Activated gamma-delta T cell (primary cell): ENCODE measurements at regions not wholly inside any gene's neighbourhood (a gene's known extent, or its start where the extent isn't known, plus 50 kb on each side); places are given as distances from the start of the nearest gene placed in this dataset.

Source experiments
- DNase-seq: peaks from one replicate; lab custom pipeline; 2025; lab: John Stamatoyannopoulos, UW

- no peak for DNase-seq
These were observed 105.5 kb upstream of the CPLX2 start for GRCh38 chr5:175765858-175766257.

DNA sequence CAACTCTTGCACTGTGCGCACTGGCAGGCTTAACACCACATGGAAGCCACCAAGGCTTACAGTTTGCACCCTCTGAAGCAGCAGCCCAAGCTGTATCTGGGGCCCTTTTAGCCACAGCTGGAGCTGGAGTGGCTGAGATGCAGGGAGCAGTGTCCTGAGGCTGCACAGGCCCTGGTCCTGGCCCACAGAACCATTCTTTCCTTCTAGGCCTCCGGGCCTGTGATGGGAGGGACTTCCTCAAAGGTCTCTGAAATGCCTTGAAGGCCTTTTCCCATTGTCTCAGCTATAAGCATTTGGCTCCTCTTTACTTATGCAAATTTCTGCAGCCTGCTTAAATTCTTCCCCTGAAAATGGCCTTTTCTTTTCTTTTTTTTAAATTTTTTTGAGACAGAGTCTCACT, 104.4 kb upstream of the CPLX2 start:
- no peak for DNase-seq

DNA sequence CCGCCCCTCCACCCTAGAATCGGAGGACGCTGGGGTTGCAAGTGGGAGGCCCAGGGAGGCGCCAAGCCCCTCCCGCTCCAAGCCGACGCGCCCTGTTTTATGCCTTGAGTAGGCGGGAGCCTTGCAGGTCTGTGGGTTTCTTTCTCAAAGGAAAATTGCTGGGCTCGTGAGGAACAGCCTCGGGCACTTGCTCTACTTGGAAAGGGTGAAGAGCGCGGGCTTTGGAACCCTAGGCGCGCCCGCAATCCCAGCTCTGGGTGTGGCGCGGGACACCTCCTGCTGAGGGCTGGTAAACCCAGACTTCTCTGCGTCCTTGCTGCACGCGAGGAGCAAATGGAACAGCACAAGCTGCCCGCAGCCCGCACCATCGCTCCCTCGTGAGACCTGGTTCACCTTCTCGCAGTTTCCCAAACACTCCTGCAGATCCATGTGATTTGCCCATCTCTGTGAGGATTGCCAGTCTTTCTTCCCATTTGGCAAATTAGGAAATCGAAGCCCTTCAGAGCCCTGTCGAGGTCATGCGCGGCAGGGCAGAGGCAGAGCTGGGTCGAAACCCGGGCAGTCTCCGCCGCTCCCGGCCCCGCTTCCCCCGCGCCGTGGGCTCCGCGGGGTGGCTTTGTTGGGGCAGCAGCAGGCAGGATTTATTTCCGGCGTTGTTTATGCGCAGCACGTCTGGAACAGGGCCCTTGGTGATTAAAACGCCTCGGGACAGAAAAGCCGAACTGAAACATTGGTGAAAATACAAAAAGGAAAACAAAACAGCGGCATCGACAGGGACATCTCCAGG, 98.4 kb upstream of the CPLX2 start:
- no peak for DNase-seq

- no peak for DNase-seq
These were observed 97.8 kb upstream of the CPLX2 start for GRCh38 chr5:175773534-175774070.

GRCh38 chr5:175775416-175775815, 96.0 kb upstream of the CPLX2 start:
- no peak for DNase-seq

GRCh38 chr5:175778951-175779503, 92.4 kb upstream of the CPLX2 start:
- no peak for DNase-seq

DNA sequence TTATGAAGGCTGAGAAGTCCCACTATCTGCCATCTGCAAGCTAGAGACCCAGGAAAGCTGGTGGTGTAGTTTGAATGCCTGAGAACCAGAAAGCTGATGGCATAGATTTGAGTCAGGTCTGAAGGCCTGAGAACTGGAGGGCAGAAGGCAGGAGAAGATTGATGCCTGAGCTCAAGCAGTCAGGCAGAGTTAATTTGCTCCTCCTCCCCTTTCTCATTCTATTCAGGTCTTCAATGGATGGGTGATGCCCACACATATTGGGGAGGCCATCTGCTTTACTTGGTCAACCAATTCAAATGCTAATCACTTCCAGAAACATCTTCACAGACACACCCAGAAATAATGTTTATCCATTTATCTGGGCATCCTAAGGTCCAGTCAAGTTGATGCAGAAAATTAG, 87.6 kb upstream of the CPLX2 start:
- no peak for DNase-seq

DNA sequence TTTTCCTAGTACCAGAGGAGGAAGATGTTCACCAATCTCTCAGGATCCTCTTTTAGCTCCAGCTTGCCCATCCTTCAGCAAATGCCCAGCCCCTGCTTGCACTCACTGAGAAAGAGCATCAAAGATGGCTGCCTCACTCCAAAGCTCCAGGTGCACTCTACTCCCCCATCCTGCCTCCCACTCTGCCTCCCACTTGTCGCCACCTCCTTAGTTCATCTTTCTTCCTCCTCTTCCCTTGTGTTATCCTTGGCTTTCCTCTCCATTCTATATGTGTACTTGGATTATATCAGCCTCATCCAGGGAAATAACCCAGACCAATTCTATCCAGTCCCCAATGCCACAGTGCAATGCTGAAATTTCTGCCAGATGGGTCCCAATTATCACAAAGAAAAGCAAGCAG, 87.1 kb upstream of the CPLX2 start:
- DNase-seq: no peak

- no peak for DNase-seq
These were observed 85.7 kb upstream of the CPLX2 start for GRCh38 chr5:175785681-175786080.

DNA sequence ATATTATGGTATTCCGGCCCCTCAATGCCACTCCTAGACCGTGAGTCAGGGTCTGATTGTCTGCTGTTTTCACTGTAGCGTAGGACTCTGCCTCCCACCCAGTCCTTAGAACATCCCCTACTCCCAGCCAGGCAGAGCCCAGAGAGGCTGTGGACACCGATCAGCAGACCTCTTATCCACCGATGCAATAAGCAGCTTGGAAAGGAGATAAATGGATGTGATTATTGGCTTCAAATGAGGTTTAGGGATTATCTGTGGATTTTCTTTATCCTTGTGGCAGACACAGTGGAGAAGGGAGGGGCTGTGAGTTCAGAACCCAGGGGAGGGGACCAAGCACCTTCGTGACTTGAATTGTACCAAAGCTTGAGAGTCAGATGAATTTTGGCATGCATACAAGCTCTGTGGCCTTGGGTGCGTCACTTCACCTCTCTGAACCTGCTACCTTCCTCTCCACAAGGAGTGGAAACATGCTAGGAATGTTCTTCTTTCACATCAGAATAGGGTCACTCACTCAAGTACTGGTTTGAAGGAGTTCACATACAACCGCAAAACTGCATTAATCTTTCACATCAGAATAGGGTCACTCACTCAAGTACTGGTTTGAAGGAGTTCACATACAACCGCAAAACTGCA, 83.1 kb upstream of the CPLX2 start:
- no peak for DNase-seq

- no peak for DNase-seq
These were observed 81.7 kb upstream of the CPLX2 start for GRCh38 chr5:175789670-175790069.

DNA sequence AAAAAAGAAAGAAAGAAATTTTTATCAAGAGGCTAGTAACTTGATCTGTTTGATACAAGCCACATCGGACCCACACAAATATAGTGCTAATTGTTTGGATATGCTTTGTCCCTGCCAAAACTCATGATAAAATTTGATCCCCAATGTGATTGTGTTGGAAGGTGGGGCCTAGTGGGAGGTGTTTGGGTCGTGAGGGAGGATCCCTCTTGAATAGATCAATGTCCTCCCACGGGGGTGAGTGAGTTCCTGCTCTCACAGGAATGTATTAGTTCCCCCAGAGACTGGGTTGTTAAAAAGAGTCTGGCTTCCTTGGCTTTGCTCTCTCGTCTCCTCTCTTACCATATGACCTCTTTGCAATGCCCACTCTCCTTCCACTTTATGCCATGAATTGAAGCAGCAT, 80.6 kb upstream of the CPLX2 start:
- no peak for DNase-seq

GRCh38 chr5:175795959-175796358, 75.4 kb upstream of the CPLX2 start:
- DNase-seq: no peak

DNA sequence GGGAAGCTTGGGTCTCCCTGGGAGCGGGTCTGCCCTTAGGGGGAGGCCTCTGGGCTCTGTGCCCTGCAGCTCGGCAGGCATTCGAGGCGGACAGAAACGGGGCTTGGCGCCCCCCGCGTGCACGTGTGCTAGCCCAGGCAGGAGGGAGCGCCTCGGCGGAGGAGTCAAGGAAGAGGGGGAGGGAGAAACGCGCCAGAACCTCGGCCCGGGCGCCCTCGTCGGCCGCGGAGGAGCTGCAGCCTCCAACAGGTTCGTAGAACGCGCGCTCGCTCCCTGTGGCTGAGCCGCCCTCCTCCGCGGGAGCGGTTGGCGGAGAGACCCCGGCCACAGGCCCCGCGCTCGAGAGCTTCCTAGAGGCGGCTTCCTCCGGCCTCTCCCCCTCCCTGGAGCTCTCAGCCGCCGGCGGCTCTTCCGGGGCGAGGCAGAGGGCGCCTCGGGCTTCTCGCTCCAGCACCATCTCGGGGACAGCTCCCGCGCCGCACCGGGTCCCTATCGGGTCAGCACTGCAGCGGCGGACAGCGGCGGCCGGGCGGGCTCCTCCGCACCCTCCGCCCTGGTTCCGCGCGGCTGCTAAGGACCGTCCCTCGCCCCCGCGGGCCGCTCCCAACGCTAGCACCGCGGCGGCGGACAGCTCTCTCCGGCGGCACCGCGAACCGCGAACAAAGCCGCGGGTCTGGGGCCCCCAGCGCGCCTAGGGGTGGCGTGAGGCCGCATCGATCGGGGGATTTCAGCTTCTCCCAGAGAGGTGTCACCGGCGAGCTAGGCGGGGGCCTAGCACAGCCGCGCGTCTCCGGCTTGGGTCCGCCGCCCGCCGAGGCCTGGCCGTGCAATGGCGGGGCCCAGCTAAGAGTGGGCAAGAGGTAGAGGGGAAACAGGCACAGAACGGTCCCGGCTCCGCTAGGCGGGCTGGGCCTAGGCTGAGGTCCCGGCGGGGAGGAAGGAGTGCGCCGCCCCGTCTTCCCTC, 74.6 kb upstream of the CPLX2 start:
- peak; percentile 48 for DNase-seq

DNA sequence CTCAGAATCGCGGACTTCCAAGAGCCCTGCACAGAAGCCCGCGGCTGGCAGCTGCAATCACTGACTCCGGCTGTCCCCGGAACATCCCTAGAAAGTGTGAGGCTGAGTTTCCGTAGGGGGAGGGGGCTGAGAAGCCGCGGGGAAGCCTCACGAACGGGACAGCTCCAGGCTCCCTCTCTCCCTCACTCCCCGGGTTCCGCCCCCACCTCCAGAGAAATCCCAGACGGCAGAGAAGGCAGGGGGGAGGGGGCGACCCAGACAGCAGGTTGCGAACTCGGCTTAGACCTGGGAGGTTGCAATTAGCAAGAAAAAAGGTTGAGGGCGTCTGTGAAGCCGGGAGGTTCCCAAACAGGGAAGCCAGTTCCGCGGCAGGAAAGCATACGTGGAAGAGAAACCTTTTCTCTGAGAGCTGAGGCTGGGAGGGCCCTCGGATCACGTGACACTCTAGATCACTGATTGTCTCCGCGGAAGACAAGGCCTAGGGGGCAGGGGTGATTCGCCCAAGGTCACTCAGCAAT, 73.8 kb upstream of the CPLX2 start:
- no peak for DNase-seq

- no peak for DNase-seq
These were observed 72.8 kb upstream of the CPLX2 start for GRCh38 chr5:175798626-175799025.

DNA sequence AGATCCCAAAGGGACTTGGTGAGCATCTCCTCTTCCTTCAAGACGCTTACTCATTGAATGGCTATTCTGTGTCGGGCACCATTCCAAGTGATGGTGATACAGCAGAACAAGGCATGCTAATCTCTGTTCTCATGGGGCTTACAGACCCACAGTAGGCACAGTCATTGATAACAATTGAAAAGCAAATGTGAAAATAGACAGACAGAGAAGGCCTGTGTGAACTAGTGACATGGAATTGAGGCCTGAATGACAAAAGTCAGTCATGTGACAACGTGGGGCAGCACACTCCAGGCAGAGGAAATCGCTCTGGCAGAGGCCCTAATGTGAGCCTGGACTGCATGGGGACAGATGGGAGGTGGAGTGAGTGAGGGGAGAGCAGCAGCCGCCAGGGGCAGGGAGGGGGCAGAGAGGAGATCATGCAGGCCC, 70.7 kb upstream of the CPLX2 start:
- no peak for DNase-seq

DNA sequence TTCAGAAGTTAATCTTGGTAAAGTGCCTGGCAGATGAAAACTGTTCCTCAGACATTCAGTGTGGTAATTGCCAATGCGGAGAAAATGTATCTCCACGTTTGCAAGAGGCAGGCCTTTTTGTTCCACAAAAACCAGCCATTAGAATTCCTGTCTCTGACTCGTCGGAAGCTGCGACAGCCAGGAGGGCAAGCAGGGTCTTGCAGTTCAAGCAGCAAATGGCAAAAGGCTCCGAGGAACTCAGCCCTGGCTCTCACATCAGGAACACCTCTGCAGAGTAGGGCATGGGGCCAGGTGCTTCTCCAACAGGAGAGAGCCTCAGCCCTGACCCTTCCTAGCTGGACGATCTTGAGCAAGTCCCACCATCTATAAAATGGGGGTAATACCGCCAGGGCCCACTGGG, 69.0 kb upstream of the CPLX2 start:
- DNase-seq: no peak

DNA sequence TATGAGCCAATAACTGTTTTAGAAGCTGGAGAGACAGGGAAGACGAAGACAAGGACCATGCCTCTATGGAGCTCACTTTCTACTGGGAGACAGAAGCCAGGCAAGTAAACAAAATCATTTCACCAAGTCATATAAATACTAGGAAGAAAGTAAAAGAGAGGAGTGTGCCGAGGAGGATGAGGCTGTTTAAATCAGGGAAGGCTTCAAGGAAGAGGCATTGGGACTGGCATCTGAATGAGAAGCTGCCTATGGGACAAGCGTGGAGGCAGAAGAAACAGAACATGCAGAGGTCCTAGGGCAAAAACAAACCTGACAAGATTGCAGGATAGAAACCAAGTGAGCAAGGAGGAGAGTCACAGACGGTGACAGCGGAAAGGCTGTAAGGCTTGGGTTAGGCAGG, 68.1 kb upstream of the CPLX2 start:
- no peak for DNase-seq

DNA sequence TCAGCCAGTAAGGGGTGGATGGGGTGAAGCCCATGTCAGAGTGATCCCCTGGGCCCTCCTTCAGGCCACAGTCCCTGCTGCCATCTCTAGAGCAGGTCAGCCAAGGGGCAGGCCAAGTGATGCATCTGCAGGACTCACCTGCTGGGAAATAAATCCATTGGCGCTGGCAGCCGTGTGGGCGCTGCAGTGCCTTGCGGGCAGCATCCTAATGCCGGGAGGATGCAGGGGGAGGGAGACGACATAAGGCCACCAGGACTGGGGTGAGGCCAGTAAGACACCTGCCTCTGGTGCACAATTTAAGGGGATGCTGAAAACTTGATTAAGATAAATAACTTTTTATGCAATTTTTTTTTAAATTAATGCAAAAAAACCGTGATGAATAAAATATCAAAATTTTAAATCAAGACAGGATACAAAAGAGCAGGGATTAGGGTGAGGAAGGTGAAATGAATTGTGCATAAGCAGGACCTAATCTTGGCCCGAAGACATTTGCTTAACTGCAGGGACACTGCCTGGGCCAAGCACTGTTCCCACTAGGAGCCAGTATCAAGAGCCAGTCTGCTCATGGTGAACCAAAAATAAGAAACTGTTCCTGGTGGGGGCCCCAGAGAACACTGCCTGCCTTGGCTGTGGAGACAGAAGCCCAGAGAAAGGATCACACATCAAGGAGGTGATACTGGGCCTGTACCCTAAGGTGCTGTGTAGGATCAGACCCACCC, 67.5 kb upstream of the CPLX2 start:
- no peak for DNase-seq
